ENCODE measurements at regions not wholly inside any gene's neighbourhood (a gene's known extent, or its start where the extent isn't known, plus 50 kb on each side); places are given as distances from the start of the nearest gene placed in this dataset.
"Not testable (repeated sequence)": the region's sequence is repeated elsewhere in the genome, so short reads cannot be mapped to it uniquely, and the experiment has no call there.

GRCh38 chr20:40313730-40314129, 375.3 kb downstream of the MAFB start:
- peak; percentile 24 for DNase-seq

DNA sequence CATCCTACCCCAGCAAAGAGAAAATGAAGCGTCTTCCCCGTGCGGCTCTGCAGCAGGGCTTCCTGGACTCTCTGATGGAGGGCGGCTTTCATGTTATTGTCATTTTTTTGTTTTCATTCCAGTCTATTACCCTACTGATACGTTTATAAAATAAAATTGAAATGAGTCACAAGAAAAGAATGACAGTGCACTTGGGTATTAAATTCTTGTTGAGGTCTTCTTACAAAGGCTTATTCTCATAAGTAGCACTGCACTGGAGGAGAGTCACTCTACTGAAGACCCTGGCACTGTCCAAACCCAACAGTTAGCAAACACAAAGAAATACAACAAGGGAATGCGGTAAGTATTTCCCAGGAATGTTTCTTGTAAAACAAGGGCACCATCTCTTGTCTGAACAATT, 379.3 kb downstream of the MAFB start:
- DNase-seq = no peak

- no peak for DNase-seq
Measured at GRCh38 chr20:40307997-40308396, 381.0 kb downstream of the MAFB start.

DNA sequence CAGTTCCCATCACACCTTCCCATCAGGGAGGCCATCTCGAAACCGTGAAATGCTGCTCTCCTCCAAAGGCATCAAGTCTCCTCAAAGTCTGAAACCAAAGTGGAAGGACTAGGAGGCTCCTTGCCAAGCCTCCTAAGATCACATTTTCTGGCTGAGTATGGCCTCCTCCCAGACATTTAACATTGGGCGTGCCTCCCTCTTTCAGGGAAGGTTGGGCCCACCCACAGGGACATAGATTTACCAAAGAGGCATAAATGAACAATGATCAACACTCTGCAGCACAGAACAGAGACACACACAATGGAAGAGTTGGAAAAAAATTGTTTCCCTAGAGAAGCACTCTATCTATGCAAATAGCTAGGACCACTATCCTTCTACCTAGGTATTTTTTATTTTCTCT, 381.8 kb downstream of the MAFB start:
- DNase-seq = no peak

DNA sequence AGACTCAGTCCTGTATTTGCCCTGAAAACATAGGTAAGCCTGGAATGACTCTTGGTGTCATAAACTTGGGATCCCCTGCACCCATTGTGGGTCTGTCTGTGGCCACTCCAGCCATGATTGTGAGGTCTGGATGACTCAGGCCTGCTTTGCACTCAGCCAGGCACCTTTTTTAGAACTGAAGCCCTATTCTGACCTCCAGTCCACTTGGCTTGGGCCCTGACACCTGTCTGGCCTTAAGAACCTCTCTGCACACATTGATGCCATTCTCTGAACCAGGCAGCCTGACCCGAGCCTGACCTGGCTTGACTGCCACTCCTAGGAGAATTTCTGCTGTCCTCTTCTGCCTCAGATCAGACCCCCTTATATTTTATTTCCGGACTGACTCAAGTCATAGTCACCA, 383.7 kb downstream of the MAFB start:
- DNase-seq = no peak

GRCh38 chr20:40304119-40304613, 384.9 kb downstream of the MAFB start:
- DNase-seq = no peak

DNA sequence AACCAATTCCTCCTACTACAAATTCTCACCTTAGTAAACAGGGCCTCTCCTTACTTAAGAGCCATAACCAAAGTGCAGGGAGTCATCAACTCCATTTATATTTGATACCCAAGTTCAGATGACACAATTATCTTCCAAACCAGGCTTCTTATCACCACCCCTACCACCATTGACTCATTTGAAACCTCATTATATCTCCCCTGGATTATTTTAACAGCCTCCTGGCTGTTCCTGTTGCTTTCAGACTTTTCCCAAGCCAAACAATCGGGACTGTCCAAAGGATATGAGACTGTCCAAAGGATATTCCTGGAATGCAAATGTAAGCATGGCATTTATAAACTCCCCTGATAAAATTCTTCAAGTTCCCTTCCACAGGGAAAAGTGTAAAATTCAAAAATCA, 394.3 kb downstream of the MAFB start:
- no peak for DNase-seq

- no peak for DNase-seq
Measured at GRCh38 chr20:40294175-40294574, 394.9 kb downstream of the MAFB start.

DNA sequence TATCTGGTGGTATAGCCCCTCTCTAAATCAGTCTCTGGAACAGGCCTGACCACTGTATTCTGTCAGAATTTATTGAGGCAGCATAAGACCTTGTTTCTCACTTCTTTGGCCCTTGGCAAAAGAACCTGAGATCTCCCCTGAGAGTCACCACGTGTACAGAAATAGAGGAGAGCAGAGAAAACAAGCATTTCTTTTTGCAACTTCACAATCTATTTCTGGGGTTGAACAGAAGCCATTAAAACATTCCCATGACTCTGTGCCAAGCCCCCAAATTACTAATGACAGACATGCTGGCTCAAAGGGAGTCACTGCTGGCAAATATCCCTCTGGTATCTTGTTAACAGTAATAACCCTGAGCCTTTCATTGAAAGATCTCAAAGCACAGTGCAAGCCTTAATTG, 395.3 kb downstream of the MAFB start:
- DNase-seq = no peak

DNA sequence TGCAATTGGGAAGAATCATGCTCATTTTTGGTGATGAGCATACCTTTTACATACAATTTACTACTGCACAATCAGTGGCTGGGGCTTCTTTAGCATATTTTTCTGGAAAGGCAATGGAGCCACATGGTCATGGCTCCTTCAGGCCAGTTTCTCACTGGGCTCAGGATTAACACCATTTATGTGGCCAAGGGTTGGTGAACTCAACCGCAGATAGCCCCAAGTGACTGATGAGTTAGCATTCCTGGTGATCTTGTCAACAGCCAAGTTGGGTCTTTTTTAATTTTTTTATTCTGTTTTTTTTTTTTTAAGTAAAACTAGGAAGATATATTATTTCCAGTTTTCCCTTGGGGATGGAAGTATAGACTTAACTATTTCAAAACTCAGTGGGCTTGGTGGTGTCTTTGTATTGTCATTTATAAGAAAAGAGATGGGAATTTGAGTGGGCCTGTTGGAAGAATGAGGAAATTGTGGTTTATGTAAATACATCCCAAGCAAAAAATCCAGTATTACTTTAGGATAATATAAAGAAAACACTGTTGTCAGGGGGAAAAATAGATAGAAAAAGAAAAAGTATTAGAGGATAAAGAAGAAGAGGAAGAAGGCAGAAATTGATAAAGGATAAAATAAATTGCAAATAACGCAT, 397.4 kb downstream of the MAFB start:
- DNase-seq = no peak

DNA sequence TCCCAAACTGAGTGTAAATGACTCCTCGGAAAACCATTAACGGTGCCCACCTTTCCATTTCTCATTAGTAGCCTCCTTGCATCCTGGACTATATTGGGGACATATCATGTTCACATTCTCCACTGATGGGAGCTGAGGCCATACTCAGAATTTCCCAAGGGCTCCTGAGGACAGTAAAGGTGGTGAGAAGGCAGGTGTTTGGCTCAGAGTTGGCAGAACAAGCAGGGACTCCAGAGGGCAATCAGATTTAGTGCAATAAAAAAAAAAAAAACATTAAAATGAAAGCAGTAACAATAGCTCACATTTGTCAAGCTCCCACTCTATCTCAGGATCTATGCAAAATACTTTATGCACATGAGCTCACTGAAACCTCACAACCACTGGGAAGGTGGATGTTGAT, 401.4 kb downstream of the MAFB start:
- DNase-seq = no peak

GRCh38 chr20:40286975-40287531, 402.0 kb downstream of the MAFB start:
- DNase-seq = no peak

- no peak for DNase-seq
Measured at GRCh38 chr20:40284611-40285010, 404.4 kb downstream of the MAFB start.

GRCh38 chr20:40283689-40284088, 405.3 kb downstream of the MAFB start:
- DNase-seq = no peak

DNA sequence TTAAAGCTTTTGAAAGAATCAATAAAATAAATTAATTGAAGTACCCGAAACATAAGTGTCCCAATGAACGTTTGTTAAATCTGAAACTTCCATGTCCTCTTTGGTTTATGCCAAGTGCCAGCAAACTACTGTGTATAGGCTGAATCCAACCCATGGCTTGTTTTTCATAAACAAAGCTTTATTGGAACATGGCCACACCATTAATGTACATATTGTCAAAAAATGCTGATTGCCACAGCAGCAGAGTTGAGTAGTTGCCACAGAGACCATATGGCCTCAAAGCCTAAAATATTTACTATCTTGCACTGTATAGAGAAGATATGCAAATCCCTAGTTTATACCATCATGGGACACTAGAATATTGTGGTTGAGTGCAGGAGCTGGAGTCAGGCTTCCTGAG, 406.1 kb downstream of the MAFB start:
- DNase-seq = no peak

GRCh38 chr20:40282541-40282940, 406.5 kb downstream of the MAFB start:
- DNase-seq = no peak

DNA sequence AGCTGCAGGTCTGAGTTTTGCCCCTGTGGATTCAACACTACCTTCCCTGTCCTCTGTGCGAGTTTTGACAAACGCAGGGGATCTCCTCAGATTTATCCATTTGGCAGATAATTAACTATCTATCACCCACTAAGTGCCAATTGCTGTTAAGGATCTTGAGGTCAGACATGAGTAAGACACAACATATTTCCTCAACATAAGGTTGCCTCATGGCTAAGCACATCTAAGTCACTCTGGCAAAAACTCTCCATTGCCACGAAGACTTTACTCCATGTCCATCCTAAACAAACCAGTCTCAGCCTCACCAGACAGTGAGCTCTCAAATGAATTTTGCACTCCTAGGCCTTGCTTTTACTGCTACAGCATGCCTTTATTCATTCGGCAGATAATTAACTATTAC, 408.4 kb downstream of the MAFB start:
- DNase-seq = no peak

- peak; percentile 61 for DNase-seq
Measured at GRCh38 chr20:40279390-40279789, 409.6 kb downstream of the MAFB start.

- DNase-seq = no peak
Measured at GRCh38 chr20:40278673-40279072, 410.4 kb downstream of the MAFB start.

- no peak for DNase-seq
Measured at GRCh38 chr20:40276301-40276700, 412.7 kb downstream of the MAFB start.

GRCh38 chr20:40275738-40276137, 413.3 kb downstream of the MAFB start:
- no peak for DNase-seq

GRCh38 chr20:40274912-40275533, 414.0 kb downstream of the MAFB start:
- DNase-seq = no peak

DNA sequence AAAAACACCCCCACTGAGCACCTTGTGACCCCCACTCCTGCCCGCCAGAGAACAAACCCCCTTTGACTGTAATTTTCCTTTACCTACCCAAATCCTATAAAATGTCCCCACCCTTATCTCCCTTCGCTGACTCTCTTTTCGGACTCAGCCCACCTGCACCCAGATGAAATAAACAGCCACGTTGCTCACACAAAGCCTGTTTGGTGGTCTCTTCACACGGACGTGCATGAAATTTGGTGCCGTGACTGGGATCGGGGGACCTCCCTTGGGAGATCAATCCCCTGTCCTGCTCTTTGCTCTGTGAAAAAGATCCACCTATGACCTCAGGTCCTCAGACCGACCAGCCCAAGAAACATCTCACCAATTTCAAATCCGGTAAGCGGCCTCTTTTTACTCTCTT, 419.8 kb downstream of the MAFB start:
- DNase-seq = not testable (repeated sequence)

GRCh38 chr20:40268321-40269075, 420.5 kb downstream of the MAFB start:
- no peak for DNase-seq

All from hindlimb muscle (tissue), 1 donor.